ENCODE measurements at regions not wholly inside any gene's neighbourhood (a gene's known extent, or its start where the extent isn't known, plus 50 kb on each side); places are given as distances from the start of the nearest gene placed in this dataset.

GRCh38 chr1:172882791-172883386 is 167.9 kb downstream of the TNFSF18 start:
- TF ChIP-seq POLR2A (IDR thresholded peaks at IDR 0.05) (no peak), CTCF (IDR thresholded peaks at IDR 0.05) (no peak)
